HG02840 (cell line): ENCODE measurements at regions not wholly inside any gene's neighbourhood (a gene's known extent, or its start where the extent isn't known, plus 50 kb on each side); places are given as distances from the start of the nearest gene placed in this dataset.
"Not testable (repeated sequence)": the region's sequence is repeated elsewhere in the genome, so short reads cannot be mapped to it uniquely, and the experiment has no call there.

Experiments
- ATAC-seq: cut with Tn5 transposase; IDR thresholded peaks from one replicate; pipeline ENCODE4 v1.9.1; 2021; ENCODE audit warnings: mild to moderate bottlenecking, moderate library complexity, moderate number of reproducible peaks; ENCODE audit not compliant: unreplicated experiment, low FRiP score

- no peak for ATAC-seq
These were observed 99.8 kb downstream of the PJA1 start for GRCh38 chrX:69065451-69065850.

- no peak for ATAC-seq
These were observed 101.8 kb downstream of the PJA1 start for GRCh38 chrX:69063486-69063885.

DNA sequence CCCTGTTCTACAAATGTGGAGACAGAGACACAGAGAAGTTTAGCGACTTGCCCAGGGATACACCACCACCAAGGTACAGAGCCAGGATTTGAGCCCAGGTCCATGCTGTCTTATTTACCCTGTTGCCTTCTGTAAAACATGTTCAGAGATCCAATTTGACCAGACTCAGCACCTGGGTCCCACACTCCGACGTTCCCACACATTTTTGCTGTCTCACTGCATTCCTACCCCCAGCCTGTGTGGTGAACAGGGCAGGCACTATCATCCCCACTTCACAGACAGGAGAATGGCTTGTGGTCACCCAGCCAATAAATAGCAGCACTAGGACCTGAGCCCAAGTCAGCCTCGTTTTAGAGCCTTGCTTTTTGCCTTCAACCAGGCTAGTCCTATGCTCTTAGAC, 102.8 kb downstream of the PJA1 start:
- ATAC-seq: no peak

- ATAC-seq: no peak
These were observed 104.4 kb downstream of the PJA1 start for GRCh38 chrX:69060631-69061408.

GRCh38 chrX:69055193-69055592, 110.1 kb downstream of the PJA1 start:
- ATAC-seq: no peak

- not testable (repeated sequence) for ATAC-seq
These were observed 110.8 kb downstream of the PJA1 start for GRCh38 chrX:69054497-69054896.

DNA sequence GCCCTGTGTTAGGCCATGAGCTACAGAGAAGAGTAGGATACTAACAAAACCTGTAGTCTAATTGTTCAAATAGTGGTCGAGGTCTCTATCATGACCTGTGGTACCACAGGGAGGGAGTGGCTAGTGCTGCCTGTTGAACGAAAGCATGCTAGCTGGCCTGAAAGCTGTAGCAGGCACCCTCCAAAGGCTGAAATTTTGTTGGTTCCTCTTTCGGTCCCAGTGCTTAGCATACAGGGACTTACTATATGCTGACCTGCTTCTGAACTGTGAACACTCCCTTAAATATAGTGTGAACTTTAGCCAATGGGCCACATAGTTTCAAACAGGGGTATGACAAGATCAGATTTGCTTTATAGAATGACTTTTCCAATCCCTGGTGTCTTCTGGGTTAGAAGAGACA, 113.4 kb downstream of the PJA1 start:
- ATAC-seq: no peak

DNA sequence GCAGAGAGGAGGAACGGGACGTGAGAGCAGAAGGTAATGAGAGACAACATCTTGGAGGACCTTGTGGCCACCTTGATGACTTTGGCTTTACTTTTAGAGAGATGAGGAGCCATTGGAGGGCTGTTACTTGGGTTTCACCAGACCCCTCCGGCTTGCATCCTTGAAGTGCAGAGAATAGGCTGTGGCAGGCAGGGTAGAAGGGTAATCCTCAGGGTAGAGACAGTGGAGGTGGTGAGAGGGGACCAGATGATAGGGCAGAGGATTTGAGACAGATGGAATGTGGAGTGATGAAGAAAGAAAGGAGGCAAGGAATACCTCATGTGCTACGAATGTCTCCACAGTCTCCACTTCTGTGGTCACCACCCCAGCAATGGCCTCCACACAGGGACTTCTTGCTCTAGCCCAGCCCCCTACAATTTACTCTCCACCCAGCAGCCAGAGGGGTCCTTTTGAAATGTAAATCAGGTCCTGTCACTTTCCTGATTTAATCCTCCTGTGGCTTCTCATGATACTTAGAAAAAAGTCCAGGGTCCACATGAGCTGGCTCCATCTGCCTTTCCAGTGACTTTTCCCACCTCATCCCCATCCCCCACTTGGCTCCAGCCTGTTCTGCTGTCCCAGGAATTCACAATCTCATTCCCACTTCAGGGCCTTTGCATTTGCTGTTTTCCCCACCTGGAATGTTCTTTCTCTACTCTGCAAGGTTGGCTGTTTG, 115.0 kb downstream of the PJA1 start:
- no peak for ATAC-seq

DNA sequence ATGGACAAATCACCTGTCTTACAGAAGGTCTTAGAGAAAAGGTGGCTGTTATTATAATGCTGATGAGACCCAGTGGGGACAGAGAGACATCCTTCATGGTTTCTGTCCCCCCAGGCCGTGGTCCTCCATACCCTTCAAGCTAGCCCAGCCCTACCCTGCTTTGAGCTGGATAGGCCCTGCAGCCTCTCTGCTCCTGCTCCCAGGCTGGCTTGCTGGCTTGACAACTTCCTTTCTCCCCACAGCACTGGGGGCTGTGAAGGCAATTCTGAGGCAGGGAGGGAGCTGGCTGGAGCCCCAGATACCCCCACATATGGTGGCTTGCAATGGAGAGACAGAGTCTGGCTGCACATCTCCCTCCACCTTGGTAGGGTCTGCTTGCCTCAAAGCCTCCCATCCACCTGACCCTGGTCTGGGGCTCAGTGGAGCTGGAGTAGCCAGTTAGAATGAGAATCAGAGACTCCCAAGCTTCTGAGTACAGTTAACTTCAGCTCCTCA, 118.2 kb downstream of the PJA1 start:
- no peak for ATAC-seq

DNA sequence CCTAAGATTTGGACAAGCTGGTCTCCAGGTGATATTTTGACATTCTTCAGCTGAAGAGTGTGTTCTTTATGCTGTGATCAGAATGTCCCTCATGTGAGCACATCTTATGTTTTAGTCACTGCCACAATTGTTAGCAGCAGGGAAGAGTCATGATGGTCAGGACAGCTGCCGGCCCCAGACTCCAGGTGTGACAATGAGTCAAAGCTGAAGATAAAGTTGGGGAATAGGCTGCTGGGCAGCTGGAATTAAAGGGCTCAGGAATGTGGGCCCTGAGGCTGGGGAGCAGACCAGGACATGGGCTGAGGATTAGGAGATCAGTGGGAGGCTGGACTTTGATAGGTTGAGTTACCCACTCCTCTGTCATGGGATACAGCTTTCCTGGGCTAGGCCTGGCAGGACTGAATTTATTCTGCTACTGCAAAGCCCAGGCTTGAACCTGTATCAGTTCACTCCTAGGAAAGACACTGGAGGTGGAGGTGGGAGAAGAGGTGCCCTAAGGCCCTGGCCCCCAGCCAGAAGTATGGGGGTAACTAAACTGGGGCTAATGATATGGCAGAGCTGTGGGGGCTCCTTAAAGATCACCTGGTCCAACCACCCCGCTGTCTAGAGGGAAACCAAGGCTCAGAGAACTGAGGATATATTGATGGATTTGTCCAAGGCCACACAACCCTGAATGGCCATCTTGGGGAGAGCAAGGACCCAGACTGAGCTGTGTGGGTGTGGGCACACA, 119.5 kb downstream of the PJA1 start:
- ATAC-seq: no peak

- no peak for ATAC-seq
These were observed 126.4 kb downstream of the PJA1 start for GRCh38 chrX:69038816-69039215.

GRCh38 chrX:69038188-69038587, 127.1 kb downstream of the PJA1 start:
- ATAC-seq: no peak

DNA sequence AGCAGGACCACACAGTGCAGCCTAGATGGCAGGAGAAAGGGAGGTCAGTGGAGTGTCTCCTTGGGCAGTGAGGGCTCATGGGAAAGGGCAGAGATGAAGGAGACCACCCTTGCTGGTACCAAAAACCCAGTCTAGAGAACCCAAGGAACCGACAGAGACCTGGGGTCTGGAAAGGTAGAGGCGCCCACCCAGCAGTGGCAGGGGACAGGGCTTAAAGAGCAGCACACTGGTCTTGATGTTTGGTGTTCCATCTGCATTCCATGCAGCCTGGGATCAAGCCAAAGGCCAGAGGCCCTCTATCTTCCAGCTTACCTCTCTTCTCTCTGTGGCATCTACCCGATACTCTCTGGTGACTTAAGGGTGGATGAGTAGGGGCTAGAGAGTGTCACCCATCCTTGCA, 127.5 kb downstream of the PJA1 start:
- ATAC-seq: no peak

DNA sequence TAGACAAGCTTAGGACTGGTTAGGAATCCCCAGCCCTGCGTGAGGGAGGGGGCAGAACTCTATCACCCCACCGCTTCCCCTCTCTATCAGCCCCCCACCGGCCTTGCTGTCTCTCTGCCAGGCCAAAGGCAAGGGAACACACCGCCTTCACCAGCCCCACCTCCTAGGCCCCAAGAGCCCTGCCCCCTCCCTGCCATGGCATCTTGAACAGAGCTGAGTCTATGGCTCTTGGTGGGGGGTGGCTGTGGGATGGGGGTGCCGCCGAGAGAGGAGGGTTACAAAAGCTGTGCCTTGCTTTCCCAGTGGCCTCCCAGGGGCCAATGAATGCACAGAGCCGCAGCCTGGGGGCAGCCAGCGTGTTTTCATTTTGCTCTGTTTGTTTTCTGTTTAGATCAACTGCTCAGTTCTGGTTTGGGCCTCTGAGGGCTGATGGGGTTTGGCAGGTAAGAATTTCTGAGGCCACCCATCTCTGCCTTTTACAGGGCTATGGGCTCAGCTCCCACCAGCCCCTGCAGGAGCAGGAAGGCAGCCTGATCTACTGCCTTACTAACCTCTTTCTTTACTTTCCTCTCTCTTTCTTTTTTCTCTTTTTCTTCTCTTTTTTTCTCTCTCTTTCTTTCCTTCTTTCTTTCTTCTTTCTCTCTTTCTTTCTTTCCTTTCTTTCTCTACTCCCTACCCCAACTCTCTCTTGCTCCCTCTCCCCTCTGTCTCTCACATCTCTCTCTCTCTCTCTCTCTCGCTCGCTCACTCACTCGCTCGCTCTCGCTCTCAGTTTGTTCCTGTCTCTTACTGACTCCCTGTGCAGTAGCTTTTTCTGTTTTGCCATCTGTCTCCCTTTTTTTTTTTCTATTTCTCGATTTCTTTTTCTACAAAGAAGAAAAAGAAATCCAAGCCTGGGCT, 128.3 kb downstream of the PJA1 start:
- no peak for ATAC-seq

- no peak for ATAC-seq
These were observed 130.8 kb downstream of the PJA1 start for GRCh38 chrX:69034451-69034850.

DNA sequence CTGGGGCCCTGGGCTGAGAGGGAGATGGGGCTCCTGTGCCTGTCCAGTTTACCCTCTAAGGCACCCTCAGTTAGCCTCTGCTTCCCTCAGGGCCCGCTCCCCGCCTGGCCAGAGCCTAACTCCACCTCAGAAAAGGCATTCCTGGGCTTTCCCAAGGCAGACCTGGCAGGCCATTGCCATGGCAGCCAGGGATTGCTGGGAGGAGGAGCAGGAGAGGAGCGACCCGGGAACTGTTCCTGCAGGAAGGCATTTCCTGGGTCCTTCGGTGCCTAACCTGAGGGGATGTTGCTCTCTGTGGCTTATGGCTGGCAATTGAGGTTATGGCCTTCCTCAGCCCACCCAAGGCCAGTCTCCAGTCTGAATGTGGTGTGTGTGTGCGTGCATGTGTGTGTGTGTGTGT, 131.3 kb downstream of the PJA1 start:
- ATAC-seq: no peak

- no peak for ATAC-seq
These were observed 132.7 kb downstream of the PJA1 start for GRCh38 chrX:69032601-69033000.

DNA sequence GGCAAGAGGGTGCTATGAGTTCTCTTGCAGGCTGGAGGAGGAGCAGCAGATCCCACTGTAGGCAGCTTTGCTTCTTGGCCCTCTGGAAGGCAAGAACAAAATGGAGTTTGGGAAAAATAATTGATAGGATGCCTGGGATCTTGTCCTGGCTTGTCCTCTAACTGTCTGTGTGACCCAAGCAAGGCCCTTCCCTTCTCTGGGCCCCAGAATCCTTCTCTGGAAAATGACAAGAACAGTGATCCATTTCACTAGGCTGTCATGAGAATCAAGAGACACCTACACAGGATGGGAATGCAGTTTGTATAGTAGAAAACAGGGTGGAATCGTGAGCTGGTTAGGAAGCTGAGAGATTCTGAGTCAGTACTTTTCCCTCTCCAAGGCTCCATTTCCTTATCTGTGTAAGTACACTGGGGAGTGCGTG, 133.3 kb downstream of the PJA1 start:
- no peak for ATAC-seq

- ATAC-seq: no peak
These were observed 134.1 kb downstream of the PJA1 start for GRCh38 chrX:69031181-69031580.

GRCh38 chrX:69029771-69030170, 135.5 kb downstream of the PJA1 start:
- ATAC-seq: no peak
